HG02678 (cell line): ENCODE measurements at regions not wholly inside any gene's neighbourhood (a gene's known extent, or its start where the extent isn't known, plus 50 kb on each side); places are given as distances from the start of the nearest gene placed in this dataset.

Source experiments
- ATAC-seq: cut with Tn5 transposase; IDR thresholded peaks from one replicate; pipeline ENCODE4 v1.9.1; 2021; ENCODE audit warnings: mild to moderate bottlenecking, moderate library complexity; ENCODE audit not compliant: unreplicated experiment

DNA sequence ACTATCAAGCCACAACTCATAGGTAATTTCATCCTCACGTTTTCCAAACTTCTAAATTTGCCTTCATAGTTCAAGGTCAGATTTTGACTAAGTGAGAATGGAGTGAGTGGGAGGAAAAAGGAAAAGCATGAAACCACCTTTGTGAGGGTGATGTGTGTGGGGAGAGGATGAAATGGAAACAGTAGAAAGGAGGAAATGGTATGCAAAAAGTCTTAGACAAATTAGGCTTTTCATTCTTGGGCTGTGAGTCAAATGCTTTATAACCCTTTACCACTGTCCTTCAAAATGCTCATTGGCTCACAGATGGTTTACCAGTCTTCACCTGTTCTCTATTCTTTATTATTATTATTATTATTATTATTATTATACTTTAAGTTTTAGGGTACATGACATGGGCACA, 127.2 kb downstream of the RAP2A start:
- peak; percentile 65 for ATAC-seq

DNA sequence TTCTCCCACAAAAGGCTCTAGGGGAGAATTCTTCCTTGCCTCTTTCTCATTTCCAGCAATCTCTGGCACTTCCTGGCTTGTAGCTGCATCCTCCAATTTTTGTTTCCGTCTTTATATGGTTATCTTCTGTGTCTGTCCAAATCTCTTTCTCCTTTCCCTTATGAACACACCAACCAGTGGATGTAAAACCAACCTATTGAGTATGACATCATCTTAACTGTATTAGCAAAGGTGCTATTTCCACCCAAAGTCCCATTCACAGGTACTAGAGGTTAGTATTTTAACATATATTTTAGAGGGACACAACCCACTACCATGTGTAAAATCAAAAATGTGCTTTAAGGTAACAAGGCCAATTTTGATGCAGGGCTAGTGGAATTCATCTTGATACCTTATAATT, 129.0 kb downstream of the RAP2A start:
- ATAC-seq, result no peak

DNA sequence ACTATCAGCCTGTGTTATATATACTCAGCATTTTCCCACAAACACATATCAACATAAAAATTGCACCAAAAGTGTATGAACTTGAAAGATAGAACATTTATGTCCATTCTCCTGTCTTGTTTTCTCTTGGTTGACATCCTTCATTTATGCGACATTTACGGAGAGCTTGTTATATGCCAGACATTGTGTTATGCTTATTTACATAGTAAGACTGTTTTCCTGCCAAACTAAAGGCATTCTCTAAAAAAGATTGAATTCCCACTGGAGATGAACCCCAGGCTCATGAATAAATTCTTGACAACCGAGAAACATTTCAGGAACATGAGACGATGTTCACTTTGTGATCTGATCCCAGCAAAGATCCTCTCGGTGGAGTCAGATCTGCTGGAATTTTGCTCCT, 131.0 kb downstream of the RAP2A start:
- ATAC-seq, result no peak

DNA sequence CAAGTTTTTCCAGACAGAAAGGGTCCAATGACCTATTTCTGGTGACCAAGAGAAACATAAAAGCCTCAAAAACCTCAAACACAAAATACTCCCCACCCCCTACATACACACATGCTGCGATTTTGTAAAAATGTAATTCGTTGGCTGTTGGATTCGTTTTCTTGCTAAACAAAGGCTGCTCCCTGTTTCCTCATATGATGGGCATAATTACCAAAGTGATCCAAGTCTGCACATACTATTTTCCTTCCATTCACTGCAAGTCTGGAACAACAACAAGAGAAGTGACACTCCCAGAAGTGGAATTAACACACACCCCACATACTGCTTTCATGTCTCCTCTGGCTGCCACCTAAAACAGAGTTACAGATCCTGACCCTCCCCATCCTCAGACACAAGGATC, 131.9 kb downstream of the RAP2A start:
- ATAC-seq, result no peak

DNA sequence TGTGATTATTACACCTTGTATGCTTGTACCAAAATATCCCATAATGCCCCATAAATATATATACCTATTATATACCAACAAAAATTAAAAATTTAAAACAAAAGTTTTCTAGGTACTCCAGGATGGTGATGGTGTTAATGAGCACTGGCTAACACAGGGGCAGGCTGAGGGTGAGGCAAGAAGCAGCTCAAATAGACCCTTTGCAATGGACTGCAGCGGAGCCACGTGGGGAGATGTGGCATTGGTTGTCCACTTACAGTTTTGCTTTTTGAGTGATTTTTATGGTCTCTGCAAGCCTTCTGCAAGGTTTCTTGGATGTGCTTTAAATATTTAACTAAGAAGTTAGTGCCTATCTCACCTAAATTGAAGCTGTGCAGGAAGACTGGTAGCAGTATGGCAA, 132.9 kb downstream of the RAP2A start:
- ATAC-seq, result no peak

DNA sequence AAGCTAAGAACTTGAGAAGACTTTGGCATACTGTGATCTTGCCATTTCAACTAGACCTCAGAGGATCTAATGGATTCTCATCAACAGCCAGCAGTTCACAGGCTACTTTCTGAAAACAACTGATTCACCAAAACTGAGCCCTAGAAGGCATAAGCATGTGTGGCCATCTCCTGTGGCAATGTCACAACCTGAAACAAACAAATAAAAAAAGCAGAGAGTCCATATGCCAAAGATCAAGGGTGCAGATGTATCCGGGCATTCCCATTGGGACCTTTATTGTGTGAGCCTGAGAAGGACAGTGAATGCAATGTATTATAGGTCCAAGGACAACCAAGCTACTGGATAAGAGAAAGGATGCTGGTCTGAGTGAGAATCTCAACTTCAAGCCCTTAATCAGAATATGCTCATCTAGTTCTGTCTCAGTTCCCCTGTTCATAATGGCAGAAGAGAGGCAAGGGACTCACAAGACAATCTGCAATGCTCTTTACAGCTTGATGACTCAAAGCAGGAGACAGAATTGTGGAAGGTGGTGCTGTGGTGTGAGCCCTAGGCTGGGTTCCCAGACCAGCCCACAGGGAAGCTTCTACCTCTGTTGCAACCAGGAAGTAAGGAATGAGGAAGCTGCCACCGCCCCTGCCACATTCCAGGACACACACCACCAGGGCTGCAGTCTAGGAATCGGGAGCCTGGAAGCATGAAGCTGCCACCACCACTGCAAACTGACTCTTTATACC, 133.7 kb downstream of the RAP2A start:
- ATAC-seq, result peak; percentile 97

DNA sequence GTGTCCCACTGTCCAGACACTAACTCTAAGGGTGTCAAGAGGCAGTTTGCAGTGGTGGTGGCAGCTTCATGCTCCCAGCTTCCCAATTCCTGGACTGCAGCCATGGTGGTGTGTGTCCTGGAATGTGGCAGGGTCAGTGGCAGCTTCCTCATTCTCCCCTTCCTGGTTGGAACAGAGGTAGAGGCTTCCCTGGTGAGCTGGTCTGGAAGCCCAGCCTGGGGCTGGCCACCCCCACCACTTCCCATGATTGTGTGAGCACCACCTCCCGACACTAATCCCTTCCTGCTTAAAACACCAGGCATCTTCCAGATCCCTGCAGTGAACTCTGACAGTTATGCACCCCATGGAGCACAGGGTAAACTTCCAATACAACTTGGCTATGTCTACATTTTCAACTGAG, 134.9 kb downstream of the RAP2A start:
- ATAC-seq, result no peak

DNA sequence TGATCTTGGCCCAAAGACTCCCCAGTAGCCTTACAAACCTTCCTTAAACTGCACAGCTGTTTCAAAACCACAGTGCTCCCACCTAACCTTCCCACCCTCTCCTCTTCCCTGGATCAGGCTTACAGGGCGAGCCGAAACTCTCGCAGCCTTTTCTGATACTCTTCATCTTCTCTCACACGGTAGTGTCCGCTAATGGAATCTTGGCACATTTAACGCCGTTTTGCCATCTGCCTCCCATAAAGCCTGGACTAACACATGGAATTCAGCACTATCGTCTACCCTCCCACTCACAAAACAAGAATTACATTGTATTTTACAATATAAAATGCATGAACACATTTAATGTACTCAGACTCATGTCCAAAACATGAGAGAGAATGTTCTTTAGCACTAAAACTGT, 135.9 kb downstream of the RAP2A start:
- no peak for ATAC-seq

DNA sequence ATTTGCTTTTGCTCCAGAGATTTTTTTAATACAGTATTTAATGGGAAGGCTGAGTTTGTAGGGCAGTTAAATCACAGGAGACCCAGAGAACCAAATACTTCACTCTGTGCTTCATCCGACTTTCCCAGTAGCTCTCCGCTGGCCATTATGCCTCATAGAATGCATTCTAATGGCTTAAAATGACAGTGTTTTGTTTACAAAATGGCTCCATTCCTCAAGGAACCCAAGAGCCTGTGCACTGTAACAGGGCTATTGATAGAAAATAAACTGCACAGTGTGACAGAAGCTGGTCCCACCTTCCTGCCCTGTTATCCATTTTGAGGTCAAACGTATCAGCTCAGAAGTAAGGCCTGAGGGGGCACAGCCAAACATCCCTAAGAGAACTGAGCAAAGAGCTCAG, 136.5 kb downstream of the RAP2A start:
- no peak for ATAC-seq

DNA sequence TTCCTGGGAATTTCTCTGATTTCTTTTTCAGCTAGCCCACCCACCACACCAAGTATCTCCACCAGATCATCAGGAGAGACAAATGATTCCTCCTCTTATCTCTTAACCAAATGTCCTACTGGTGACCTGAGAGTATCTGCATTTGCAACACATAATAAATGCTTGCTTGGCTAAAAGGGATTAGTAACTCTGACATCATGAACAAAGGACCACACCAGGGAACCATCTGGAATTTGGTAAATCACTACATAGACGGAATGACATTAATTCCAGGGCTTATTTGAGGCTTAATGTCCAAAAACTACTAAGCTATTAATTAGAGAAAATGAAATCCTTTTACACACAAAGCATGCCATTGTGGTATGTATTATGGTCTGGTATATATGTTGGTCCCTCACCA, 139.0 kb downstream of the RAP2A start:
- ATAC-seq, result no peak

DNA sequence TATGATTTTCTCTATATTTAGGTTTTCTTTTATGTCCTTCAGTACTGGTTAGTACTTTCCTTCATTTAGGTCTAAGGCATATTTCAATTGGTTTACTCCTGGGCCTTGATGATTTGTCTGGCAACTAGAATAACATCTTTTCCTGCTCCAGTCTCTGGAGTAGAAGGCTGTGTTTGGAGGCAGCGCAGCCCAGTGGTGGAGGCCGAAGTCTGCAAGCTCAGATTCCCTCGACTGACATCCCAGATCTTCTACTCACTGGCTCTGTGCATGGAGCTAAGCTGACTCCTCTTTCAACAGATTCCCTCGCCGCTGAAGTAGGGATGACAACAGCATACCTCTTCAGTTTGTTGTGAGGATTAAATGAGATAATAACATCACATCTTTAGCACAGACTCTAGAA, 141.0 kb downstream of the RAP2A start:
- peak; percentile 72 for ATAC-seq

DNA sequence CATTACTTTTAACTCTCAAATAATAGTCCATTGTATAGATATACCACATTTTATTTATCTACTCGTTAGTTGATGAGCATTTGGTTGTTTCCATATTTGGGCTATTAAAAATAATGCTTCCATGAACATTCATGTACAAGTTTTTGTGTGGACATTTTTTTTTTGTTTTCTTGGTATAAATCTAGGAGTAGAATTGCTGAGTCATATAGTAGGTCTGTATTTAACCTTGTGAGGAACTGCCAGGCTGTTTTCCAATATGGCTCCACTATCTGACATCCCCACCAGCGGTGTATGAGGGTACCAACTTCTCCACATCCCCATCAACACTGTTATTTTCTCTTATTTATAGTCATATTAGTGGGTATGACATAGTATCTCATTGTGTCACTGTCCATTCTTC, 143.1 kb downstream of the RAP2A start:
- ATAC-seq, result no peak

DNA sequence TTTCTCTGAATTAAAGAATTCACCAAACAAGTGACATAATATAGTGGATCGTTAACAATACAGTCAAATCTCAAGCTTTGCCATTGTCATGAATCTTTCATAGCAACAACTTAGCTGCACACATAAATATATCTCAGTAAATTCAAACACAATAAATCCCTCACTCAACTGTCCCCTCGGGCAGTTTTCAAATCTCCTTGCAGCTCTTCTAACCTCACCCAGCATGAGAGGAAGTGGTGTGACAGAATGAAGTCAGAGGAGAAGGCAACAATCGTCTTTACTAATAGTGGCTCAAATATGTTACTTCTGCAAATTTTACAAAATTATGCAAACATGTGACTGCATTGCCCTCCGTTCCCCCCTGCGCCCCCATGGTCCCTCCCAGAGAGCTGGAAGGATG, 148.2 kb downstream of the RAP2A start:
- ATAC-seq, result no peak

DNA sequence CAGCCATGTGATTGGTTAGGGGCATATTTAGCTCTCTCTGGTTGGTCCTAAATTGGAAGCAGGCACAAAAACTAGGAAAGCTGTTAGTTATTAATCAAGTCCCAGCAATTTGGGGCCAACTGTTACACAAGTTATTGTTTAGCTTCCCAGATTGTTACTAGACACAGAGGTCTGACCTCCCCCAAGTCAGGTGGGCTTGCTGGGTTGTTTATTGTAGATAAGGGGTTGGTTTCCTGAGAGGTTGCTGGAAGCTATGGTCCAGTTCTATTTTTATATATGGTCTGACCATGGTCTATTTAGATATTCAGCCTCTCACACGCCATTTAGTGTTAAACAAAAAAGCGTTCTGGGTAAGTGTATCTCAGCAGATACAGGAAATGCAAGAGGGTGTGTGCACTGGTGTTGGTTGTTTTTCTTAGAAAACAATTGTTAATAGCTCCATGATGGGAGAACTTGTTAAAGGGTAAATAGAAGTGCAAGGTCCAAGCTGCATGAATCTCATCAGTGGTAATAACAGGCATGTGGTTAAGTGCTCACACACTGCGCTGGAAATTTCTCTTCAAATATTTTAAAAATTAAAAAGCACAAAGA, 150.0 kb downstream of the RAP2A start:
- no peak for ATAC-seq

DNA sequence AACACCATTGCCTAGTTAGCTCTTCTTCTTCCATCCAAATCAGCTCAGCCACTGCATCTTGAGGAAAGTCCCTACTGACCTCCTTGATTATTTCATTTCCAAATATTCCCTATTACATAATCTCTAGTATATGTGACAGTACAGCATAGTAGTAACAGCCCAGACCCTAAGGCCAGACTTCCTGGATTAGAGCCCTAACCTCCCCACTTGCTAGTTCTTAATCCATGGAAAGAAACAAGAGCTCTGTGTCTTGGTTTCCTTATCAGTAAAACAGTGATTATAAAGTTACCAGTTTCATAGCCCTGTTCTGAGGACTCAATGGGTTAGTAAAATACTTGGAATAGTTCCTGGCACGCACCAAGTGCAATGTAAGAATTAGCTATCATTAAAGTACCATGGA, 153.0 kb downstream of the RAP2A start:
- no peak for ATAC-seq

DNA sequence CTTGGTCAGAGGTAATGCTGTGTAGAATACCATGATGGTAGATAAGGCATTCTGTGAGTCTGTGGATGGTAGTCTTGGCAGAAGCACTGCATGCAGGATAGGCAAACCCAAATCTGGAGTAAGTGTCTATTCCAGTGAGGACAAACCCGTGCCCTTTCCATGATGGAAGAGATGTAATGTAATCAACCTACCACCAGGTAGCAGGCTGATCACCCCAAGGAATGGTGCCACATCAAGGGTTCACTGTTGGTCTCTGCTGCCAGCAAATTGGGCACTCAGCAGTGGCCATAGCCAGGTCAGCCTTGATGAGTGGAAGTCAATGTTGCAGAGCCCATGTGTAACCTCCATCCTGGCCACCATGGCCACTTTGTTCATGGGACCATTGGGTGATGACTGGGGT, 155.0 kb downstream of the RAP2A start:
- ATAC-seq, result no peak

DNA sequence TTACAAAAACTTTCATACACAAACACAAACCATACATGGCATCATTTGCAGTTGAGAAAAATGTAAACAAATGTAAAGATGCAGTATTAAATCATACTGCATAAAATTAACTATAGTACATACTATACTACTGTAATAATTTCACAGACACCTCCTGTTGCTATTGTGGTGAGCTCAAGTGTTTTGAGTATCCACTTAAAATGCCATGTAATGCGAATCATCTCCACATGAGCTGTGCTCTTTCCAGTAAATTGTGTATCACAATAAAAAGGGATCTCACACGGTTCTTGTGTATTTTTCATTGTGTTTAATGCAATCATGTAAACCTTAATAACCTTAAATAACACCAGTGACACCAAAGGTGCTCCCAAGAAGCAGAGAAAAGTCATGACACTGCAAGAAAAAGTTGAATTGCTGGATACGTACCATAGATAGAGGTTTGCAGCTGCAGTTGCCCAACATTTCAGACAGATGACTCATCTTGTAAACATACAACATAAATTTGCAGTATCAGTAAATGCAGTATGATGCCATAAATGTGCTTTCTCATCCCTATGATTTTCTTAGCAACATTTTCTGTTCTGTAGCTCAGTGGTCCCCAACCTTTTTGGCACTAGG, 166.6 kb downstream of the RAP2A start:
- ATAC-seq, result no peak

DNA sequence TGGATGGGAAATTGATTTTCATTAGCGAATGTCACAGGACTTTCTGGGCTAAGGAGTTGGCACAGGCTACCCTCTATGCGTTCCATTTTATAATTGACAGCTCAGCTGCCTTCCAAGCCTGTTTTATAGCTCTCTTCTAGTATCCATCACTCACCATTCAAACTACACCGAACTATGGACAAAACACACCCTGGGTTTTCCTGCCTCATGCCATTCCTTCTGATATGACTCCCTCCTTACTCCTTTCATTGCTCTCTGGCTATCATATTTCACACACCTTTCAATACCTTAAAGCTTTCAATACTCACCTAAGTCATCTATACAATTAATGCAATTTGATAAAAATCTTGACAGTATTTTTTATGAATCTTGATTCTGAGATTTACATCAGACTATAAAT, 181.3 kb downstream of the RAP2A start:
- no peak for ATAC-seq

DNA sequence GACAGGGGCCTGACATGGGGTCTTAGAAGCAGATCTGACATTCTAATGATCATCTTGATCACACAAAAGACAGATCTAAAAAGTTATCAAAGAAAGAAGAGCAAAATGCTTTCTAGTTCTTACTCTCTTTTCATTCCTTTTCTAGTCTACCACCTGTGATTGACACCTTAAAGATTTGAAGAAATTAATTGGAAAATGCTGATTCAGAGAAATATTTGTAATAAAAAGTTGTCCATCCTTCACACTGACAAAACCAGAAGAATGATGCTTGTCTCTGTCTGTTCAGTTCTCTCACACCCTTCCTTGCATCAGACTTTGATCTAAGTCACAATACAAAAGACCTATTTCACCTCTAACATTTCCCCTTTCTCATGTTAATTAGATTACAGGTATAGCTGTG, 182.4 kb downstream of the RAP2A start:
- no peak for ATAC-seq

DNA sequence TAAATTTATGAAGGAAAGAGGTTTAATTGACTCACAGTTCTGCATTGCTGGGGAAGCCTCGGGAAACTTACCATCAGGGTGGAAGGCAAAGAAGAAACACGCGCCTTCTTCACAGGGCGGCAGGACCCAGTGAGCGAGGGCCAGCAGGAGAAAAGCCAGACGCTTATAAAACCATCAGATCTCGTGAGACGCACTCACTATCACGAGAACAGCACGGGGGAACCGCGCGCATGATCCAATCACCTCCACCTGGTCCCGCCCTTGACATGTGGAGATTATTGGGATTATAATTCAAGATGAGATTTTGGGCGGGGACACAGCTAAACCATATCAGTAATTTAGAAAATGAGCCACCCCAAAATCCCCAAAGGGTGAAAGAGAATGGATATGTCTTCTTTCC, 187.1 kb downstream of the RAP2A start:
- no peak for ATAC-seq

DNA sequence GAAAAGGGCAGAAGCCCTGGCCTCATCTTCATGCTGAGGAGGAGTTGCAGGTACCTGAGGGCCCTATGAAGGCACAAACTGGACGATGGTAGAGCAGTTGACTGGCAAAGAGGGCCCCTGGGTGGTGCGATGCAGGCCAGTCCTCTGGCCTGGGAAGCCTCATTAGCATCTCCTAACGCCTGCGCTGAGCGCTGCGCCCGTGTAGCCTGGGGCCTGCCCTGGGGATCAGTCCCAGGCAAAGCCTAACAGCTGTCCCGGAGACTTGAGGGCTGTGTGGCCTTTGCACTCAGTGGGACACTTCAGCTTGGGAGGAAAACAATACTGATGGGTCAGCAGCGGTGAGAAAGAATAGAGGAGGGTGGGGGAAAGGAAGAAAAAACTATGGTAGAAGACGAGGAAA, 187.7 kb downstream of the RAP2A start:
- ATAC-seq, result no peak

DNA sequence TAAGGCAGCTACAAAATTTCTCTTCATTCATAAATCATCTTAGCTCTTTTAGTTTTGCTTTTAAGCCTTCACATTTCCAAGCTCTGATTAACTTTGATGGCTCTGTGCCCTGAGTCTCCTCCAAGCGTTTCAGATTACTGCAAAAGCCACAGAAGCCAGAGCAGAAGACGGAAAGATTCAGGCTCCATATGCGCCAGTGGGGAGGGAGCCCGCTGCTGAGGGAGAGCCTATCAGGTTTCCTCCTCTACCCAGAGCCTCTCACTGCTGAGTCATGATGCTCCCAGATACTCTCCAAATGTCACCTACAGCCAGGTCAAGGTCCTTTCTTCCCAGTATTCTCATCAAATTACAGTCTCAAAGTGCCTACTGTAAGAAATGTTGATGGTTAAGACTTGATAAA, 193.6 kb downstream of the RAP2A start:
- no peak for ATAC-seq
